Astrocyte (in vitro differentiated cells and primary cell): ENCODE measurements at regions not wholly inside any gene's neighbourhood (a gene's known extent, or its start where the extent isn't known, plus 50 kb on each side); places are given as distances from the start of the nearest gene placed in this dataset.

Source experiments
- DNase-seq: peaks from one replicate; pipeline ENCODE4 v3.0.0-alpha.2; 2010; ENCODE audit warnings: low read depth
- FAIRE-seq: peaks from 2 replicates; lab custom pipeline; 2011; peaks lifted over from hg19 to GRCh38; lab: Jason Lieb, UNC
- H2AFZ ChIP-seq: 2 replicates; pipeline ENCODE4 v1.6.0; 2012; ENCODE audit warnings: low read depth, low read length, inconsistent platforms
- H3K27ac ChIP-seq: 2 replicates; pipeline ENCODE4 v1.5.1; 2011; ENCODE audit warnings: low read depth, low read length, inconsistent platforms
- H3K27me3 ChIP-seq: 2 replicates; pipeline ENCODE4 v1.6.0; 2011; ENCODE audit warnings: low read length, inconsistent platforms; ENCODE audit not compliant: insufficient read depth
- H3K36me3 ChIP-seq: 2 replicates; pipeline ENCODE4 v1.5.1; 2011; ENCODE audit warnings: low read length, inconsistent platforms; ENCODE audit not compliant: insufficient read depth
- H3K4me1 ChIP-seq: 2 replicates; pipeline ENCODE4 v1.5.1; 2011; ENCODE audit warnings: low read length, inconsistent platforms; ENCODE audit not compliant: insufficient read depth
- H3K4me2 ChIP-seq: 2 replicates; pipeline ENCODE4 v1.6.0; 2012; ENCODE audit warnings: low read length, inconsistent platforms
- H3K4me3 ChIP-seq: 2 replicates; pipeline ENCODE4 v1.5.1; 2011; ENCODE audit warnings: low read depth, mild to moderate bottlenecking, low read length, inconsistent platforms; ENCODE audit not compliant: insufficient read depth
- H3K79me2 ChIP-seq: 2 replicates; pipeline ENCODE4 v1.6.0; 2012; ENCODE audit warnings: mild to moderate bottlenecking, low read length, inconsistent platforms; ENCODE audit not compliant: insufficient read depth
- H3K9ac ChIP-seq: 2 replicates; pipeline ENCODE4 v1.6.0; 2012; ENCODE audit warnings: mild to moderate bottlenecking, low read length, inconsistent platforms
- H3K9me3 ChIP-seq: 2 replicates; pipeline ENCODE4 v1.5.1; 2012; ENCODE audit warnings: low read depth, mild to moderate bottlenecking, low read length, inconsistent platforms; ENCODE audit not compliant: insufficient read depth
- H4K20me1 ChIP-seq: 2 replicates; pipeline ENCODE4 v1.6.0; 2012; ENCODE audit warnings: low read length, inconsistent platforms; ENCODE audit not compliant: insufficient read depth
- H3K27ac Mint-ChIP-seq: one replicate; pipeline ENCODE4 v1.8.0; 2021; ENCODE audit warnings: mild to moderate bottlenecking, mixed read lengths; ENCODE audit not compliant: unreplicated experiment
- H3K27me3 Mint-ChIP-seq: one replicate; pipeline ENCODE4 v1.8.0; 2021; ENCODE audit warnings: low read depth, mixed read lengths; ENCODE audit not compliant: unreplicated experiment
- H3K36me3 Mint-ChIP-seq: one replicate; pipeline ENCODE4 v1.8.0; 2021; ENCODE audit warnings: low read depth, mixed read lengths; ENCODE audit not compliant: unreplicated experiment
- H3K4me1 Mint-ChIP-seq: one replicate; pipeline ENCODE4 v1.8.0; 2021; ENCODE audit warnings: low read depth, mixed read lengths; ENCODE audit not compliant: unreplicated experiment
- H3K4me3 Mint-ChIP-seq: one replicate; pipeline ENCODE4 v1.8.0; 2021; ENCODE audit warnings: mild to moderate bottlenecking, moderate library complexity, mixed read lengths; ENCODE audit not compliant: unreplicated experiment
- H3K9me3 Mint-ChIP-seq: one replicate; pipeline ENCODE4 v1.8.0; 2021; ENCODE audit warnings: mild to moderate bottlenecking, mixed read lengths; ENCODE audit not compliant: unreplicated experiment
- EZH2 ChIP-seq: IDR thresholded peaks from 2 replicates; pipeline ENCODE4 v1.6.1; 2012; ENCODE audit warnings: mild to moderate bottlenecking, low read length, inconsistent platforms; ENCODE audit not compliant: insufficient read depth
- TF ChIP-seq, protein P1 (sequence below): IDR thresholded peaks from 2 replicates; pipeline ENCODE4 v1.5.1; 2011; ENCODE audit warnings: low read depth, mild to moderate bottlenecking, inconsistent platforms, low read length, moderate library complexity; ENCODE audit not compliant: insufficient read depth

DNA sequence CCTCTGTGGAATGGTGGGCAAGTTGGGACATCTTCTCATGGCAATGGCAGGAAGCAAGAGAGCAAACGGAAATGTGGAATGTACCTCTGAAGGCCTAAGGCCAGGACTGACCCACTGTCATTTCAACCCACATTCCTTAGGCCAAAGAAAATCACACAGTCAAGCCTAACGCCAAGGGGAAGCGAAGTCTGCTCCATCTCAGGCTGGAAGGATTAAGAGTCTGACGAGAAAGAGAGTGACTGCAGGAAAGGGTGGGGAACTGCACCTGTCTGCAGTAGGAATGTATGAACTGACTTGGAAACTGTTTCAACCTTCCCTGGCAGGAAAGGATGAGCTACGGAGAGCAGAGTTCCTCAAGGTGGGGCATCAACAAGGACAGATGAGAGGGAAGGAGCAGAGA lies 90.2 kb upstream of the TAS2R1 start:
- no peak overlapping the region for H3K4me3 ChIP-seq
- H3K27ac Mint-ChIP-seq: no peak overlapping the region
- peaks cover 2% of the 10 kb centered on the region for H3K9me3 Mint-ChIP-seq
- H3K36me3 Mint-ChIP-seq: no peaks in the 10 kb centered on the region
- H3K4me2 ChIP-seq: no peak overlapping the region
- FAIRE-seq (no peak), DNase-seq (no peak)
- no peak overlapping the region for H3K9ac ChIP-seq
- H3K4me3 Mint-ChIP-seq: no peak overlapping the region
- no peaks in the 10 kb centered on the region for H3K9me3 ChIP-seq
- H3K79me2 ChIP-seq: no peaks in the 10 kb centered on the region
- no peaks in the 10 kb centered on the region for H3K36me3 ChIP-seq
- H2AFZ ChIP-seq: no peak overlapping the region
- peaks cover 19% of the 10 kb centered on the region for H3K4me1 Mint-ChIP-seq
- peaks cover 18% of the 10 kb centered on the region for H3K4me1 ChIP-seq
- TF ChIP-seq, protein P1, sequence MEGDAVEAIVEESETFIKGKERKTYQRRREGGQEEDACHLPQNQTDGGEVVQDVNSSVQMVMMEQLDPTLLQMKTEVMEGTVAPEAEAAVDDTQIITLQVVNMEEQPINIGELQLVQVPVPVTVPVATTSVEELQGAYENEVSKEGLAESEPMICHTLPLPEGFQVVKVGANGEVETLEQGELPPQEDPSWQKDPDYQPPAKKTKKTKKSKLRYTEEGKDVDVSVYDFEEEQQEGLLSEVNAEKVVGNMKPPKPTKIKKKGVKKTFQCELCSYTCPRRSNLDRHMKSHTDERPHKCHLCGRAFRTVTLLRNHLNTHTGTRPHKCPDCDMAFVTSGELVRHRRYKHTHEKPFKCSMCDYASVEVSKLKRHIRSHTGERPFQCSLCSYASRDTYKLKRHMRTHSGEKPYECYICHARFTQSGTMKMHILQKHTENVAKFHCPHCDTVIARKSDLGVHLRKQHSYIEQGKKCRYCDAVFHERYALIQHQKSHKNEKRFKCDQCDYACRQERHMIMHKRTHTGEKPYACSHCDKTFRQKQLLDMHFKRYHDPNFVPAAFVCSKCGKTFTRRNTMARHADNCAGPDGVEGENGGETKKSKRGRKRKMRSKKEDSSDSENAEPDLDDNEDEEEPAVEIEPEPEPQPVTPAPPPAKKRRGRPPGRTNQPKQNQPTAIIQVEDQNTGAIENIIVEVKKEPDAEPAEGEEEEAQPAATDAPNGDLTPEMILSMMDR: no peak
- no peak for TF ChIP-seq EZH2
- H3K27ac ChIP-seq: no peak overlapping the region
- H4K20me1 ChIP-seq: no peaks in the 10 kb centered on the region
- H3K27me3 Mint-ChIP-seq: no peaks in the 10 kb centered on the region
- H3K27me3 ChIP-seq: no peaks in the 10 kb centered on the region

DNA sequence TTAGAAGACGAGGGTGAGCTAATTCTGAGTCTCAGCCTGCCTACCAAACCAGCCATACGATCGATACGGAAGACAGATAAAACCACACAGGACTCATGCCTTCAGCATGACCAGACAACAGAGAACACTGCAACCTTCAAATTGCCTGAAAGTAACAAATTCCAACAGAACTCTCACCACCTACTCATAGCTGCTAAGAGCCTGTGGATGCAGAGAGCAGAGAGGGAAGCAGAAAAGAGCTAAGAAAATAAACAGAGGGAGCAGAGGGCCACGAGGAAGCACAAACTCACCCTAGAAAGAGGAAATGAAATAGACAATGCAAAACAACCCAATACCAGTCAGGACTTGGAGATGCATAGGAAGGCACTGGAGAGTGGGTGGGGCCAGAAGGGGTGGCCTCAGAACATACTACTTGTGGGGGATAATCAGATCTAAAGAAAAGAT lies 86.7 kb upstream of the TAS2R1 start:
- TF ChIP-seq, protein P1: no peak
- no peak for TF ChIP-seq EZH2
- Mint-ChIP-seq H3K4me1 (peaks cover 31% of the 10 kb centered on the region), H3K27ac (peak overlapping the region; percentile 89), H3K9me3 (peaks cover 2% of the 10 kb centered on the region), H3K36me3 (no peaks in the 10 kb centered on the region), H3K4me3 (no peak overlapping the region), H3K27me3 (no peaks in the 10 kb centered on the region)
- Histone ChIP-seq H3K79me2 (no peaks in the 10 kb centered on the region), H3K27me3 (no peaks in the 10 kb centered on the region), H3K9me3 (no peaks in the 10 kb centered on the region), H2AFZ (no peak overlapping the region), H3K27ac (peak overlapping the region; percentile 74), H3K36me3 (no peaks in the 10 kb centered on the region), H3K9ac (peak overlapping the region; percentile 27), H3K4me1 (peaks cover 25% of the 10 kb centered on the region), H4K20me1 (no peaks in the 10 kb centered on the region), H3K4me3 (no peak overlapping the region), H3K4me2 (peak overlapping the region; percentile 66)
- peak; percentile 81 for DNase-seq
- peak; percentile 73 for FAIRE-seq

DNA sequence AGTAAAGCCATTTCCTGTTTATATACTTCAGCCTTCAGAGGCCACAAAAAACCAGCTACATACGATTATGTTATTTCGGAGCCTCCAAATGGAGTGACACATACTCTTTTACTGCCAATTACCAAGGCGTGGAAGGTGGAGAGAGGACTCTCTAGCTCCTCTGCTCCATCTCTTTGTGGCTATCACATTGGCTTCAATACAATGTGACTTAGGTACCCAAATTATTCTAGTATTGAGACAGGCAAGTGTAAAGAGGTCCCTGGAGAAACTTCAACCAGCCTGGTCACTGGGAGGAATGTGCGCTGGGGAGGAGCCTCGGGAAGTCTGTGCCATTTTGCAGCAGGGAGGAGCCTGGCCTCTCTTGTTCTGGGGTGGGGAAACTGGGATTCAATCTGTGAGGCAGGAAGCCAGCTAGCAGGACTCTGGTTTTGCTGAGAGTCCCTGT lies 85.8 kb upstream of the TAS2R1 start:
- Mint-ChIP-seq H3K36me3 (no peaks in the 10 kb centered on the region), H3K4me3 (no peak overlapping the region), H3K27ac (peak overlapping the region; percentile 51), H3K27me3 (no peaks in the 10 kb centered on the region), H3K4me1 (peaks cover 33% of the 10 kb centered on the region), H3K9me3 (peaks cover 2% of the 10 kb centered on the region)
- H3K27me3 ChIP-seq: no peaks in the 10 kb centered on the region
- peak overlapping the region; percentile 42 for H3K9ac ChIP-seq
- no peaks in the 10 kb centered on the region for H3K79me2 ChIP-seq
- no peaks in the 10 kb centered on the region for H4K20me1 ChIP-seq
- no peaks in the 10 kb centered on the region for H3K36me3 ChIP-seq
- peak overlapping the region; percentile 74 for H3K27ac ChIP-seq
- TF ChIP-seq, protein P1: no peak
- no peak for TF ChIP-seq EZH2
- FAIRE-seq (no peak), DNase-seq (peak; percentile 31)
- peak overlapping the region; percentile 39 for H3K4me2 ChIP-seq
- no peaks in the 10 kb centered on the region for H3K9me3 ChIP-seq
- H3K4me3 ChIP-seq: no peak overlapping the region
- peaks cover 25% of the 10 kb centered on the region for H3K4me1 ChIP-seq
- H2AFZ ChIP-seq: peak overlapping the region; percentile 9
